ENCODE measurements at regions not wholly inside any gene's neighbourhood (a gene's known extent, or its start where the extent isn't known, plus 50 kb on each side); places are given as distances from the start of the nearest gene placed in this dataset.

GRCh38 chr13:34849406-34849805 lies 92.7 kb upstream of the NBEA start:
- no peak for DNase-seq (ENCODE audit: low read depth in 2 of 2)
- TF ChIP-seq CTCF (IDR thresholded peaks at IDR 0.05; ENCODE audit: low read depth, low read length), result no peak
- no peak overlapping the region for H3K4me3 ChIP-seq (replicated peaks in 1 of 2; ENCODE audit: low read depth in 2 of 2, low read length in 2 of 2)

GRCh38 chr13:34853161-34853560 lies 88.9 kb upstream of the NBEA start:
- H3K4me3 ChIP-seq (replicated peaks in 1 of 2; ENCODE audit: low read depth in 2 of 2, low read length in 2 of 2), result no peak overlapping the region
- DNase-seq (ENCODE audit: low read depth in 2 of 2), result no peak
- no peak for TF ChIP-seq CTCF (IDR thresholded peaks at IDR 0.05; ENCODE audit: low read depth, low read length)

- TF ChIP-seq CTCF (IDR thresholded peaks at IDR 0.05; ENCODE audit: low read depth, low read length), result no peak
- no peak for DNase-seq (ENCODE audit: low read depth in 2 of 2)
- H3K4me3 ChIP-seq (replicated peaks in 1 of 2; ENCODE audit: low read depth in 2 of 2, low read length in 2 of 2), result no peak overlapping the region
These were observed 84.3 kb upstream of the NBEA start for GRCh38 chr13:34857558-34858325.

- peak in 1 of 2 donors; percentile 7 for DNase-seq (ENCODE audit: low read depth in 2 of 2)
These were observed 79.8 kb upstream of the NBEA start for GRCh38 chr13:34862311-34862710.

GRCh38 chr13:34862716-34863115 lies 79.4 kb upstream of the NBEA start:
- no peak for DNase-seq (ENCODE audit: low read depth in 2 of 2)
- H3K4me3 ChIP-seq (replicated peaks in 1 of 2; ENCODE audit: low read depth in 2 of 2, low read length in 2 of 2), result no peak overlapping the region
- TF ChIP-seq CTCF (IDR thresholded peaks at IDR 0.05; ENCODE audit: low read depth, low read length), result no peak

More at GRCh38 chr13:34862311-34862710, 79.8 kb upstream of the NBEA start:
- no peak for TF ChIP-seq CTCF (IDR thresholded peaks at IDR 0.05; ENCODE audit: low read depth, low read length)
- H3K4me3 ChIP-seq (replicated peaks in 1 of 2; ENCODE audit: low read depth in 2 of 2, low read length in 2 of 2), result no peak overlapping the region

GRCh38 chr13:34863360-34864135 lies 78.5 kb upstream of the NBEA start:
- peak; percentile 57 to 79 for DNase-seq (ENCODE audit: low read depth in 2 of 2)
- TF ChIP-seq CTCF (IDR thresholded peaks at IDR 0.05; ENCODE audit: low read depth, low read length), result no peak

More at GRCh38 chr13:34863360-34864135, 78.5 kb upstream of the NBEA start:
- H3K4me3 ChIP-seq (replicated peaks in 1 of 2; ENCODE audit: low read depth in 2 of 2, low read length in 2 of 2), result no peak overlapping the region

Data from cardiac fibroblast (primary cell).